ENCODE measurements at regions not wholly inside any gene's neighbourhood (a gene's known extent, or its start where the extent isn't known, plus 50 kb on each side); places are given as distances from the start of the nearest gene placed in this dataset.
"Not testable (repeated sequence)": the region's sequence is repeated elsewhere in the genome, so short reads cannot be mapped to it uniquely, and the experiment has no call there.

GRCh38 chr1:90864681-90865080 is 147.6 kb upstream of the BARHL2 start:
- Histone ChIP-seq H3K4me1 (ENCODE audit: insufficient read depth, low read length) (no peaks in the 10 kb centered on the region), H4K20me1 (ENCODE audit: insufficient read depth, low read length) (no peaks in the 10 kb centered on the region), H3K9me3 (ENCODE audit: insufficient read depth, low read length, severe bottlenecking) (no peaks in the 10 kb centered on the region), H3K4me2 (ENCODE audit: insufficient read depth, low read length) (no peak overlapping the region), H2AFZ (ENCODE audit: low read depth, low read length) (no peak overlapping the region), H3K4me3 (ENCODE audit: low read depth in 1 of 2, low read length in 2 of 2) (no peak overlapping the region), H3K36me3 (ENCODE audit: insufficient read depth, low read length) (no peaks in the 10 kb centered on the region), H3K9ac (ENCODE audit: low read depth, low read length) (no peak overlapping the region), H3K27ac (ENCODE audit: low read length) (no peak overlapping the region), H3K79me2 (ENCODE audit: insufficient read depth, low read length) (no peaks in the 10 kb centered on the region), H3K27me3 (ENCODE audit: insufficient read depth, low read length, poor library complexity) (no peaks in the 10 kb centered on the region)
- no peak for ATAC-seq (ENCODE audit: insufficient read depth, low read depth)
- no peak for TF ChIP-seq CTCF (IDR thresholded peaks at IDR 0.05; ENCODE audit: borderline replicate concordance, extremely low read depth, low read length, poor library complexity, severe bottlenecking)
- no peak for TF ChIP-seq EZH2 (IDR thresholded peaks at IDR 0.05; ENCODE audit: borderline replicate concordance, low read depth, low read length, severe bottlenecking)
- no peak for DNase-seq

GRCh38 chr1:90862782-90863181 is 145.7 kb upstream of the BARHL2 start:
- no peaks in the 10 kb centered on the region for H3K36me3 ChIP-seq (ENCODE audit: insufficient read depth, low read length)
- H2AFZ ChIP-seq (ENCODE audit: low read depth, low read length): no peak overlapping the region
- no peak overlapping the region for H3K4me3 ChIP-seq (ENCODE audit: low read depth in 1 of 2, low read length in 2 of 2)
- H3K79me2 ChIP-seq (ENCODE audit: insufficient read depth, low read length): no peaks in the 10 kb centered on the region
- no peak overlapping the region for H3K27ac ChIP-seq (ENCODE audit: low read length)
- TF ChIP-seq EZH2 (IDR thresholded peaks at IDR 0.05; ENCODE audit: borderline replicate concordance, low read depth, low read length, severe bottlenecking) (no peak), CTCF (IDR thresholded peaks at IDR 0.05; ENCODE audit: borderline replicate concordance, extremely low read depth, low read length, poor library complexity, severe bottlenecking) (no peak)
- H3K27me3 ChIP-seq (ENCODE audit: insufficient read depth, low read length, poor library complexity): no peaks in the 10 kb centered on the region
- H4K20me1 ChIP-seq (ENCODE audit: insufficient read depth, low read length): no peaks in the 10 kb centered on the region
- no peaks in the 10 kb centered on the region for H3K4me1 ChIP-seq (ENCODE audit: insufficient read depth, low read length)
- no peaks in the 10 kb centered on the region for H3K9me3 ChIP-seq (ENCODE audit: insufficient read depth, low read length, severe bottlenecking)
- no peak for DNase-seq
- no peak overlapping the region for H3K9ac ChIP-seq (ENCODE audit: low read depth, low read length)
- no peak overlapping the region for H3K4me2 ChIP-seq (ENCODE audit: insufficient read depth, low read length)
- no peak for ATAC-seq (ENCODE audit: insufficient read depth, low read depth)

- ATAC-seq (ENCODE audit: insufficient read depth, low read depth); DNase-seq: not testable (repeated sequence)
These were observed 144.3 kb upstream of the BARHL2 start for GRCh38 chr1:90861421-90861820.

GRCh38 chr1:90856463-90857007 is 139.4 kb upstream of the BARHL2 start:
- ATAC-seq (ENCODE audit: insufficient read depth, low read depth) (no peak), DNase-seq (no peak)
- no peaks in the 10 kb centered on the region for H3K79me2 ChIP-seq (ENCODE audit: insufficient read depth, low read length)
- no peaks in the 10 kb centered on the region for H3K36me3 ChIP-seq (ENCODE audit: insufficient read depth, low read length)
- no peaks in the 10 kb centered on the region for H3K9me3 ChIP-seq (ENCODE audit: insufficient read depth, low read length, severe bottlenecking)
- H3K27me3 ChIP-seq (ENCODE audit: insufficient read depth, low read length, poor library complexity): no peaks in the 10 kb centered on the region
- no peak overlapping the region for H3K4me2 ChIP-seq (ENCODE audit: insufficient read depth, low read length)
- no peak overlapping the region for H3K9ac ChIP-seq (ENCODE audit: low read depth, low read length)
- no peaks in the 10 kb centered on the region for H3K4me1 ChIP-seq (ENCODE audit: insufficient read depth, low read length)
- H2AFZ ChIP-seq (ENCODE audit: low read depth, low read length): no peak overlapping the region
- H3K4me3 ChIP-seq (ENCODE audit: low read depth in 1 of 2, low read length in 2 of 2): no peak overlapping the region
- H3K27ac ChIP-seq (ENCODE audit: low read length): no peak overlapping the region
- TF ChIP-seq EZH2 (IDR thresholded peaks at IDR 0.05; ENCODE audit: borderline replicate concordance, low read depth, low read length, severe bottlenecking): no peak
- no peak for TF ChIP-seq CTCF (IDR thresholded peaks at IDR 0.05; ENCODE audit: borderline replicate concordance, extremely low read depth, low read length, poor library complexity, severe bottlenecking)
- no peaks in the 10 kb centered on the region for H4K20me1 ChIP-seq (ENCODE audit: insufficient read depth, low read length)

More at GRCh38 chr1:90861421-90861820, 144.3 kb upstream of the BARHL2 start:
- not testable (repeated sequence) for H3K36me3 ChIP-seq (ENCODE audit: insufficient read depth, low read length); H3K4me3 ChIP-seq (ENCODE audit: low read depth in 1 of 2, low read length in 2 of 2); H3K4me1 ChIP-seq (ENCODE audit: insufficient read depth, low read length); H3K9ac ChIP-seq (ENCODE audit: low read depth, low read length); H2AFZ ChIP-seq (ENCODE audit: low read depth, low read length); H4K20me1 ChIP-seq (ENCODE audit: insufficient read depth, low read length); H3K79me2 ChIP-seq (ENCODE audit: insufficient read depth, low read length); H3K4me2 ChIP-seq (ENCODE audit: insufficient read depth, low read length); H3K27ac ChIP-seq (ENCODE audit: low read length); H3K9me3 ChIP-seq (ENCODE audit: insufficient read depth, low read length, severe bottlenecking); H3K27me3 ChIP-seq (ENCODE audit: insufficient read depth, low read length, poor library complexity)

Data from DND-41 (cell line).